ENCODE measurements at regions not wholly inside any gene's neighbourhood (a gene's known extent, or its start where the extent isn't known, plus 50 kb on each side); places are given as distances from the start of the nearest gene placed in this dataset.
A peak's percentile ranks its signal among the peaks of the same experiment; 100 is the strongest.
"Not testable (repeated sequence)": the region's sequence is repeated elsewhere in the genome, so short reads cannot be mapped to it uniquely, and the experiment has no call there.

DNA sequence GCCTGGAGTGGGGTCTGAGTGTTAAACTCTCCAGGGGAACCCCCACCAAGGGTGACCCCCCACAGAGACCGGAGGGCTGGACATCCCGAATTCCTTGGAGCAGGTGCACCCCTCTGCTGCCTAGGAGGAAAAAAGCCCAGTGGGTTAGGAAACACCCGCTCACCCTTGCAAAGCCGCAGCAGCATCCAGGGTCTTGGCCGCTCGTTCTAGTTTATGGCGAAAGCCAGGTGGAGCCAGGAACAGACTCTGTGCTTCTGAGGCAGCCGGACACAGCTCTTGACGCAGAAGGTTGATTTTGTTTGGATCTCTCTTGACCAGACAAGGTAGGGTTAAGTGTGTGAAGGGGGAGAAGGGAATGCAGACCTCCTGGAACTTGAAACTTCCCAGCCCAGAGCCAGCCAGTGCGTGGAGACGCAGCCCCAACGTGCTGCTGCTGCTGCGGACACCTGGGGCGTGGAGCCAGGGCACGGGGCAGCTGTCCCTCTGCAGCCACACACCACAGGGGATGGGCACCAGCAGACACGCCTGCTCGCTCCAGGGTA is 154.5 kb downstream of the LAT start:
- Histone ChIP-seq H3K9me3 (no peaks in the 10 kb centered on the region), H3K4me1 (no peaks in the 10 kb centered on the region), H3K4me3 (peak overlapping the region; percentile 12), H3K27ac (no peak overlapping the region), H3K27me3 (no peaks in the 10 kb centered on the region), H3K36me3 (no peaks in the 10 kb centered on the region)
- DNase-seq (ENCODE audit: low spot score in 2 of 2), result peak; percentile 66 to 76
- TF ChIP-seq, protein P1, sequence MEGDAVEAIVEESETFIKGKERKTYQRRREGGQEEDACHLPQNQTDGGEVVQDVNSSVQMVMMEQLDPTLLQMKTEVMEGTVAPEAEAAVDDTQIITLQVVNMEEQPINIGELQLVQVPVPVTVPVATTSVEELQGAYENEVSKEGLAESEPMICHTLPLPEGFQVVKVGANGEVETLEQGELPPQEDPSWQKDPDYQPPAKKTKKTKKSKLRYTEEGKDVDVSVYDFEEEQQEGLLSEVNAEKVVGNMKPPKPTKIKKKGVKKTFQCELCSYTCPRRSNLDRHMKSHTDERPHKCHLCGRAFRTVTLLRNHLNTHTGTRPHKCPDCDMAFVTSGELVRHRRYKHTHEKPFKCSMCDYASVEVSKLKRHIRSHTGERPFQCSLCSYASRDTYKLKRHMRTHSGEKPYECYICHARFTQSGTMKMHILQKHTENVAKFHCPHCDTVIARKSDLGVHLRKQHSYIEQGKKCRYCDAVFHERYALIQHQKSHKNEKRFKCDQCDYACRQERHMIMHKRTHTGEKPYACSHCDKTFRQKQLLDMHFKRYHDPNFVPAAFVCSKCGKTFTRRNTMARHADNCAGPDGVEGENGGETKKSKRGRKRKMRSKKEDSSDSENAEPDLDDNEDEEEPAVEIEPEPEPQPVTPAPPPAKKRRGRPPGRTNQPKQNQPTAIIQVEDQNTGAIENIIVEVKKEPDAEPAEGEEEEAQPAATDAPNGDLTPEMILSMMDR (IDR thresholded peaks at IDR 0.05), result no peak
- TF ChIP-seq POLR2AphosphoS5 (IDR thresholded peaks at IDR 0.05) (no peak), POLR2A (IDR thresholded peaks at IDR 0.05) (no peak), EP300 (IDR thresholded peaks at IDR 0.05) (no peak)
- WGBS, result 72% methylated on average over 7 of the region's 17 CpGs

DNA sequence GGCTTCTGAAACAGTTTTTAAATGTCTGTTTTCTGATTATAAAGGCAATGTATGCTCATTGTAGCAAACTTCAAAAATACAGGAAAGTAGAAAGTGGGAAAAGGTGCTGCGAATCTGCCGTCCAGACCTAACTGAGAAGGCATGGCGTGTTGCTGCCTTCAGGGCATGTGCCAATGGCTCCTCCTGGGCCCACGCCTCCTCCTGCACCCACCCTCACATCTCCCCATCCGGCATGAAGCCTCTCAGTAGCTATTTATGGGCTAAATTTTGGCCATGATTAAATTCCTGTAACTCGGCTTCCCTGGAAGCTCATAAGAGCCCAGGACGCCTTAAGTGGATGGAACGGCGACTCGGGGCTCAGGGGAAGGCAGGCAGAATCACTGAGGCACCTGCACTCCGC is 153.8 kb downstream of the LAT start:
- peak; percentile 49 to 59 for DNase-seq (ENCODE audit: low spot score in 2 of 2)
- not testable (repeated sequence) for H3K27me3 ChIP-seq, H3K27ac ChIP-seq, H3K9me3 ChIP-seq, H3K4me1 ChIP-seq, H3K36me3 ChIP-seq
- WGBS, result 69% methylated on average over 6 of the region's 11 CpGs
- peak overlapping the region; percentile 12 for H3K4me3 ChIP-seq

DNA sequence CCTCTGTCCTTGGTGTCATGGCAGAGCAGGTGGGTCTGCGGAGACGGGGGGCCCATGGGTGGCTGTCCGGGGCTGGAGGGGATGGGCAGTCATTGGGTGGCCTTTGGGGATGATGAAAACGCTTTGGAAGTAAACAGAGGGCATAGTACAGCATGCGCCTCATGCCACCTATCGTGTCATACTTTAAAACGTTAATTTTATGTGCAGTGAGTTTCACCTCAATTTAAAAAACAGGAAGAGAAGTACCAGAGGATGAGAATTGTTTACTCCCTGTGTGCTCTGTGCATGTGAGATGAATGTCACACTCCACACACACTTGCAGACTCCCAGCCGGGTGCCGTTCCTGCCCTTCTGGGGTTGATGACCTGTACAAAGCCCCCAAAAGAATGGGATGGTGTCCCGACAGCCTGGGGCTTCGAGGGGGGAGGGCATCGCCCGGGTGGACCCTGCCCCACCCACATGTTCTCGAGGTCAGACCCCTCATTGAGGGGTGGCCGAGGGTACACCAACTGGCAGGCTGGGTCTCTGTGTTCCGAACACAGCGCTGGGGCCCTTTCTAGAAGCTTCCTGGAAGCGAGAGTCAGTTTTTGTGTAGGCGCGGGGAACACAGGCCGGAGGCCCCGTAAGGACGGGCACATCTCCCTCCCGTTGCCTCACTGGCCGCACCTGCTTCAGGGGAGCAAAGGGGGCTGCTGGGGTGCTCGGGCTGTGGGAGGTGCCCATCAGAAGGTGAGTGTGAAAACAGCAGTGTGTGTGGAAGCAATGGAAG is 153.2 kb downstream of the LAT start:
- peak; percentile 49 to 55 for DNase-seq (ENCODE audit: low spot score in 2 of 2)
- H3K27ac ChIP-seq, H3K36me3 ChIP-seq, H3K4me3 ChIP-seq, H3K27me3 ChIP-seq, H3K4me1 ChIP-seq, H3K9me3 ChIP-seq: not testable (repeated sequence)
- 89% methylated on average over 22 of the region's 26 CpGs for WGBS

DNA sequence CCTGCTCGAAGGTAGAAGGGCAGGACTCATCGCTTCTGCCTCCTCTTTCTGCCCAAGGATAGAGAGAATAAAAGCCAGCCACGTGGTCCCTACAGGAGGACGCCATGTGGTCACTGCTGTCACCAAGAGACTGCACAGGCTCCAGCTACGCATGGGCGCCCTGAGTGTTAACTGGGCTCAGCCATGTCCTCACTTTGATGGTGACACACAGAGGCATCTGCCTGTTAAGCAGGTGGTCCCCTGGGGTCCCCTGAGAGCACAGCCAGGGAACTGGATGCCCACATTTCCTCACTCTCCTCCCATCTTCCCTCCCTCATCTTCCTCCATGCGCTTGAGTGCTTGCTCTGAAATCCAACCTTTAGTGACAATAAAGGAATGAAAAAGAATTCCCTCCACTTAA is 152.6 kb downstream of the LAT start:
- not testable (repeated sequence) for H3K27me3 ChIP-seq, H3K27ac ChIP-seq, H3K36me3 ChIP-seq, H3K4me1 ChIP-seq, H3K9me3 ChIP-seq, H3K4me3 ChIP-seq
- peak in 1 of 2 donors; percentile 18 for DNase-seq (ENCODE audit: low spot score in 2 of 2)
- 85% methylated on average over 6 of the region's 7 CpGs for WGBS

DNA sequence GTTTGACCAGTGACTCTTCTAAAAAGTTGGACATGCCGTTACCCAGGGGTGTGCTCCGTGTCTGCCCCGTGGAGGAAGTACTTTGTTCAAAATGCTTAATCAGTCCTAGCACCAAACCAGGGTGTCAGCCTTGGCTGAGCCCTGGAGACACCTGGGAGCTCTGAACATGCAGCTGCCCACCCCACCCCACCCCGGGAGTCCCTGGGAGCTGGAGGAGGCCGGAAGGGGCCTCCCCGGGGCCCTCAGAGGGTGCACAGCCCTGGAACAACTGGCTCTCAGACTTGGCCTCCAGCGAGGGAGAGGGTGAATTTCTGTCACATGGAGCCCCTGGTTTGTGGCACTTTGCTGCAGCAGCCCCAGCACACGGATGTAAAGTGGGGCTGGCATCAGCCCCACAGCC is 152.1 kb downstream of the LAT start:
- DNase-seq (ENCODE audit: low spot score in 2 of 2), result peak; percentile 24 to 54
- WGBS, result 75% methylated on average over 5 of the region's 8 CpGs
- not testable (repeated sequence) for H3K9me3 ChIP-seq, H3K36me3 ChIP-seq, H3K27ac ChIP-seq, H3K4me3 ChIP-seq, H3K27me3 ChIP-seq
- H3K4me1 ChIP-seq, result peaks cover 12% of the 10 kb centered on the region

DNA sequence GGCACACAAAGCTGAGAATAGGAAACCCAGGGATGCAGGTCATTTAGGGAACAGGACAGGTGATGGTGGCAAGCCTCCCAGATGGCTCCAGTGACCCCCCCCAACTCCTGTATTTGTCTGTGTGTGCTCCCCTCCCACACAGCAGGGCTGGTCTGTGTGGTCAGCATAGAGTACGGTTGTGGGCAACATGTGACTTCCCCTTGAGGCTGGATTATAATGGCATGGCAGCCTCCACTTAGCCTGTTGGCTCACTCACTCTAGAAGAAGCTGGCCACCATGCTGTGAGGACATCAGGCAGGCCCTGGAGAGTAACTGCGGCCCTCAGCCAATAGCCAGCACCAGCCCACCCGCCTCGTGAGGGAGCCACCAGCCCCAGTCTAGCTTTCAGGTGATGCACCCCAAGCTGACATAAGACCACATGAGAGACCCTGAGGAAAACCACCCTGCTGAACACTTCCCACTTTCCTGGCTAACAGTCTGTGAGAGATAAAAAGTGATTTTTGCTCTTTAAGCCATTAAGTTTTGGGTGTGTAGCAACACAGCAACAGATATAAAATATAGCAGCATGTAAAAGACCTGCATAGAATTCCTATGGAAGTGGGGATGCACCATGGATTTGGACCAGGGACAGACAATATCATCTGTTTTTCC is 151.3 kb downstream of the LAT start:
- peaks cover 17% of the 10 kb centered on the region for H3K4me1 ChIP-seq
- H3K27me3 ChIP-seq, H3K27ac ChIP-seq, H3K4me3 ChIP-seq, H3K36me3 ChIP-seq, H3K9me3 ChIP-seq: not testable (repeated sequence)
- peak in 1 of 2 donors; percentile 24 for DNase-seq (ENCODE audit: low spot score in 2 of 2)
- WGBS, result 90% methylated on average over 1 of the region's 4 CpGs

DNA sequence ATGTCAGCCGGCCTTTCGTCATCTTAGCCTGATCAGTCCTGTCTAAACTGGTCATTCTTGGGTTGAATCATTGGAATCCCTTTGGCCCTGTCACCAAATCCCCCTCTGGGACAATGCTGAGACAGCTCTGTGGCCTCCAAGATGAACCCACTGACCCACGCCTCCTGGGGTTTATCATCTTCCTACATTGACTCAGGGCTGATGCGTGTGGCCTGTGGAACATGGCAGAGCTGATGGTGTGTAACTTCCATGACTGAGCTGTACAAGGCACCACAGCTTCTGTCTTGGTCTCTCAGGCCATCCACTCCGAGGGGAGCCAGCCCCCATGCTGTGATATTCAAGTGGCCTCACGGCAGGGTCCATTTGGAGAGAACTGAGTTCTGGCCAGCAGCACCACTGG is 150.2 kb downstream of the LAT start:
- H3K9me3 ChIP-seq, H3K4me3 ChIP-seq, H3K27me3 ChIP-seq, H3K36me3 ChIP-seq, H3K27ac ChIP-seq: not testable (repeated sequence)
- H3K4me1 ChIP-seq, result peaks cover 26% of the 10 kb centered on the region
- DNase-seq (ENCODE audit: low spot score in 2 of 2), result peak in 1 of 2 donors; percentile 44
- 100% methylated on average over 6 of the region's 6 CpGs for WGBS

DNA sequence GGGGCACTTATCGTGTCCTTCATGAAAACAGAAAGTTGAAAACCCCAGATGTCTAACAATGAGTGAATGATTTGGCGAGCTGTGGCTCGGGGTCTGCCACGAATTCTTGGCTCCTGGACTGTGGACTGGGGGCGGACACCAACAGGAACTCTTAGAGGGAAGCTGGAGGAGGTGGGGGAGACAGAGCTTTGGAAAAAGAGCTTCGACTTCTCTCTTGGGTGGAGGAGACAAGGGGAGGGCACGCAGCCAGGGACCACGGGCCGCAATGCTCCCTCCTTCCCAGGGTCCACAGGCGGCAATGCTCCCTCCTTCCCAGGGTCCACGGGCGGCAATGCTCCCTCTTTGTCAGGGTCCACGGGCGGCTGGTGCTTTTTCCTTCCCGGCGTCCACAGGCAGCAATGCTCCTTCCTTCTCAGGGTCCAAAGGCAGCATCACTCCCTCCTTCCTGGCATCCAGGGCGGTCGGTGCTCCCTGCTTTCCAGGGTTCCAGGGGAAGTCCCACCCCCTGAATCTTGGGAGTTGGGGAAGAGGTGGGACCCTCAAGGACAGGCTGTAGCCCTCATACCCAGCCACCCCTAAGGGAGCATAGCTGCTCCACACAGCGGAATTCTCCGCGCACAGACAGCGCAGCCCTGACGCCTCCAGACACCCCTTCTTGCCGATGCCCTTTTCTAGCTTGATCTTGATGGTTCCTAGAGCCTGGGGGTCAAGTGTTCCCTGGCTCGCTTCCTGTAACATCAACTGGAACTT is 149.0 kb downstream of the LAT start:
- not testable (repeated sequence) for H3K27me3 ChIP-seq, H3K27ac ChIP-seq, H3K4me3 ChIP-seq, H3K9me3 ChIP-seq, H3K36me3 ChIP-seq
- DNase-seq (ENCODE audit: low spot score in 2 of 2), result peak; percentile 56 to 67
- peaks cover 32% of the 10 kb centered on the region for H3K4me1 ChIP-seq
- WGBS, result 83% methylated on average over 25 of the region's 25 CpGs

DNA sequence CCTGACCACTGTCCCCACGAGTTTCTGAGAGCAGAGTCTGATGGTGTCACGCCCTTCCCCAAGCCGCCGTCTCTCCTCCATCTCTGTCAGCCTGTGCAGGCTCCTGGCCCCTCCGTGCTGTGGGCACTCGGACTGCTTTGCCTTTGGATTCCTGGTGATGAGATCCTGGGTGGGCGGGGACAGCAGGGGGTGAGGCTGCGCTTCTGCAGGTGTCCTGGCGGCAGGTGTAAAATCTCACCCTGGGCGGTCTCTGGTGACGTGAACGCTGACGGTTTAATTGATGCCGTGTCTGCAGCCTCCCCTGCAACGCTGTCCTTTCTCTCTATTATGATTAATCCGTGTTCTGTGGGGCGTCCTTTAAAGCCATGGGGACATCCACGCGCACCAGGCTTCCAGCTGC is 148.0 kb downstream of the LAT start:
- H3K27ac ChIP-seq, H3K27me3 ChIP-seq, H3K9me3 ChIP-seq, H3K36me3 ChIP-seq, H3K4me3 ChIP-seq: not testable (repeated sequence)
- peak in 1 of 2 donors; percentile 50 for DNase-seq (ENCODE audit: low spot score in 2 of 2)
- peaks cover 34% of the 10 kb centered on the region for H3K4me1 ChIP-seq
- WGBS, result 34% methylated on average over 8 of the region's 19 CpGs

DNA sequence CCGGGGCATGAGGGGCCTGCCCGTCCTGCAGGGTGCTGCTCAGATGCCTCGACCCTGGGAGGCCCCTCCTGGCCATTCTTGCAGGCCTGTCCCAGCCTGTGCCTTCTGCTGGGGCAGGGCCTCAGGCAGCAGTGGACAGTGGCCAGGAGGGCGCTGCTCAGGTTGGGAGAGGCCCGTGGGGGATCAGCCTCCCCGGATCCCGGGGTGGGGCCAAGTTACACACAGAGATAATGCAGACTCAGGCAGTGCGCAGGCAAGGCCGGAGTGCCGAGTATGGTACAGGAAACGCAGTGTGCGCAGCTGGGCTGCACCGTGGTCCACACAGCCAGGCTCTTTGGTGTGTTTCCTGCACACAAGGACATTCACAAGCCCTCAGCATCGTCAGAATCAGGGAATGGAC is 147.6 kb downstream of the LAT start:
- H3K9me3 ChIP-seq, H3K4me3 ChIP-seq, H3K36me3 ChIP-seq, H3K27ac ChIP-seq, H3K27me3 ChIP-seq: not testable (repeated sequence)
- 14% methylated on average over 1 of the region's 14 CpGs for WGBS
- peaks cover 36% of the 10 kb centered on the region for H3K4me1 ChIP-seq
- peak; percentile 61 to 74 for DNase-seq (ENCODE audit: low spot score in 2 of 2)

DNA sequence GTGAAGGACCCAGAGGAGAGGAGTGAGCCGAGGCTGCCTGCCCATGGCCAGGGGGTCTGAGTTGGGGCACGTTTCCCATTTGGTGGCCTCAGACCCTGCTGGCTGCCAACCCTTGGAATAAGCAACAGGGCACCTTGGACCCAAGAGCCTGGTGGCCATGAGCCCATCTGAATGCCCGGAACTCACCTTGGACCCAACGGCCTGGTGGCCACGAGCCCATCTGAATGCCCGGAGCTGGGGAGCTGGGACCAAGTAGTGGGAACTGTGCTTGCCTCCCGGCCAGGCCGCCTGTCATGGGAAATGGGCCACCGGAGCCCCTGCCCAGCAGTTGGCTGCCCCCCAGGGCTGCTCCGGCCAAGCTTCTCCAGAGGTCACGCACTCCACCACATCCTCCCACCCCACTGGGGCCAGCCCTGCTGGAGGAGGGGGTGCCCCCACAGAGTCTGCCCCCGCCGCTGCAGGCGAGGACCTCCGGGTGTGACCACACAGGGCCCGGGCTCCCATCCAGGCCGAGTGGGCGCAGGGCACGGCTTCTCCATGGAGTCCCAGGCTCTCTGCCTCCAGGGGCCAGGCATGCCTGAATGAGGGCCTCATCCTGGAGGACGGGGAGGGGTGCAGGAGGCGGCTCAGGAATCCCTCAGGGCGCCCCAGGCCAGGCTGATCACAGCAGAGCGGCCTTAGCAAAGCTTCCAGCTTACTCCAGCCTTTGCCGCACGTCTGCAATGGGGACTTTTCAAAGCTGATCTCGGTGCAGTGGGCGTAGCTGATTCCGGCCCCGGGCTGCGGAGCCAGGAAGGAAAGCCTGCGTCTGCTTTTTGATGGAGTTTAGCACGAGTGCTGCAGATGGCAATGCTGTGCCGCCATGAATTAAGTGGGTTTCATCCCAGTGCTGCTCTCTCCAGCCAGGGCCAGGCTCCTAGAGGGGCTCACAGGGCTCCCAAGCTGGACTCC is 146.3 kb downstream of the LAT start:
- not testable (repeated sequence) for H3K4me3 ChIP-seq, H3K27me3 ChIP-seq, H3K9me3 ChIP-seq, H3K36me3 ChIP-seq
- DNase-seq (ENCODE audit: low spot score in 2 of 2), result peak; percentile 67 to 77
- peak overlapping the region; percentile 45 for H3K27ac ChIP-seq
- 0% methylated on average over 2 of the region's 33 CpGs for WGBS
- H3K4me1 ChIP-seq, result peaks cover 36% of the 10 kb centered on the region

Measured in suprapubic skin (tissue), 4 donors.